ENCODE measurements at regions not wholly inside any gene's neighbourhood (a gene's known extent, or its start where the extent isn't known, plus 50 kb on each side); places are given as distances from the start of the nearest gene placed in this dataset.

DNA sequence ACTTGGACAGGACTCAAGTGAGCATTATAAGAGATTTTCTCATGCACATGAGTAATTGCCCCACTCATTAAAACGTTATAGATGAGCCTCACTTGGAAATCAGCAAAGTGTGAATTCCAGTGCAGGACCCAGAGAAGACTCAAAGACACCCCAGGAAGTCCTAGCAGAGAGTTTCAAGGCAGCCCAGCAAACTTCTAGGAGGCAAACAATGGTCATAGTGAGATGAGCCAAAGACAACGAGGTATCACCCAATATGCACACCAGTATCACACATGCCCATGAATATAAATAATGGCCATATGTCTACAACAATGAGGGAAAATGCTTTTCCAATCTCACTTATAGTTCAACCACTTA, 245.9 kb downstream of the ACTL7B start:
- TF ChIP-seq SUZ12 (IDR thresholded peaks at IDR 0.05; ENCODE audit: extremely low read depth, insufficient read depth, insufficient read length) (no peak), YY1 (IDR thresholded peaks at IDR 0.05; ENCODE audit: insufficient read depth, insufficient read length) (no peak), ZNF274 (IDR thresholded peaks at IDR 0.05; ENCODE audit: low read depth, low read length) (no peak)

Data from NT2/D1 (cell line).